ENCODE measurements at regions not wholly inside any gene's neighbourhood (a gene's known extent, or its start where the extent isn't known, plus 50 kb on each side); places are given as distances from the start of the nearest gene placed in this dataset.

DNA sequence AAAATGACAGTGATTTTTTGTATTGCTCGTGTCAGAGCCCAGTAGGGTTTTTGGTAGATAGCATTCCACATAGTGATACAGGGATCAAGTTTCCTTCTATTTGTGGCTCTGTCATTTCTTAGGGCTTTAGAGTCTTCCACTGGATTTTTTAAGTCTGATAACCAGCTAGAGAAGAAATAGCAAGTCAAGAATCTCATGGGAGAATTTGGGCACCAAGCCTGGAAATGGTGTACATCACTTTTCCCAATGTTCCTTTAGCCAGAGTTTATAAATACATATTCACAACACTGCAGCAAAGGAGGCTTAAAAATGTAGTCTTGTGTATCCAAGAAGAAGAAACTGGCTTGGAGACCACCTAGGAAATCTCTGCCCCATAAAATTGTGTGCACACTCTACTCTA lies 647.1 kb upstream of the KLF4 start:
- H3K27ac Mint-ChIP-seq, result no peak overlapping the region
- H3K36me3 Mint-ChIP-seq (ENCODE audit: low read depth), result no peaks in the 10 kb centered on the region

DNA sequence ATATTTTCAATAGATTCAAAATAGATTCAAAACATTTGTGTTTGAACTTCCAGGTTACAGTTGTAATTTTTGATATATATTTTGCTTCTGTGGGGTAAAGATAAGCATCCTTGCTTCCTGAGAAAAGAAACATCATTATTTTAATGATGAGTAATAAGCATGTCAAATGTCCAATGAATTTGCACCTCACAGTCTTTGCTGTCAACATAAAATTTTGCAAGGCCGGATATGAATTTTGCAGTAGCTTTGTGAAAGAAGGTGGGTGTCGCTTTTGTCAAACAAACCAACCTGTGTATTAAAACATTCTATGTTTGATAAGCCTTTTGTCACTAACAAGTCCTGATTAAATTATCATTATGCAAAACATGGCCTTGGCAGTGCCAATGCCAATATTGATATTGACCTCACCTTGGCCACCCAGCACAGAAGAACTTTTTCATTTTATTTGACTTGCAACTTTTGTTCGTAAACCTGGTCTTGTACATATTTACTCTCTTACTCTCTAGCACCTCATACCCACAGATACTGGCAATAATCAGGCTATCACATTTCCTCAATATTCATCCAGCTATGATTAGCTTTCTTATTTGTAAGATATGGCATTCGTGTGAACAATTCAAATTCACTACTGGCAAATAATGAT lies 645.0 kb upstream of the KLF4 start:
- Mint-ChIP-seq H3K4me1 (no peaks in the 10 kb centered on the region), H3K4me3 (no peak overlapping the region), H3K36me3 (ENCODE audit: low read depth) (no peaks in the 10 kb centered on the region), H3K27ac (no peak overlapping the region), H3K27me3 (no peaks in the 10 kb centered on the region), H3K9me3 (peaks cover 5% of the 10 kb centered on the region)
- DNase-seq, result no peak
- no peak for ATAC-seq

More for the DNA sequence above, 647.1 kb upstream of the KLF4 start:
- Mint-ChIP-seq H3K9me3 (peaks cover 8% of the 10 kb centered on the region), H3K27me3 (no peaks in the 10 kb centered on the region), H3K4me1 (no peaks in the 10 kb centered on the region), H3K4me3 (no peak overlapping the region)
- ATAC-seq (no peak), DNase-seq (no peak)

DNA sequence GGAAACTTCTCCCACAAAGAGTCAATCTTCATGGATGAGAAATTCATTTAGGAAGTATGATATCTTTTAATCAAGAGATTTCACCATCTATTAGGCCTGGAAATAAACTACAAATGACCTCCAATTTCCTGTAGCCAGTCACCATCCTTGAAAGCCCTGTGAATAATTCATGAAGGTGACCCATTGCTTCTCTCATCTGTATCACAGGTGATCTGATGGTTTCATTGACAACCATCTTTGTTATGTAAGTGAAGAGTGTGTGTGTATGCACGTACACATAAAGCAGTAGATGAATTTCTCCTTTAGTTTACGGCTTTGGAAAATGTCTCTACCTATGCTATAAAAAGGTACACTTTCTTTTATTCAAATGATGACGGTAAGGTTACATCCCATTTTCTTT lies 644.1 kb upstream of the KLF4 start:
- H3K27me3 Mint-ChIP-seq, result no peaks in the 10 kb centered on the region
- no peak for ATAC-seq

DNA sequence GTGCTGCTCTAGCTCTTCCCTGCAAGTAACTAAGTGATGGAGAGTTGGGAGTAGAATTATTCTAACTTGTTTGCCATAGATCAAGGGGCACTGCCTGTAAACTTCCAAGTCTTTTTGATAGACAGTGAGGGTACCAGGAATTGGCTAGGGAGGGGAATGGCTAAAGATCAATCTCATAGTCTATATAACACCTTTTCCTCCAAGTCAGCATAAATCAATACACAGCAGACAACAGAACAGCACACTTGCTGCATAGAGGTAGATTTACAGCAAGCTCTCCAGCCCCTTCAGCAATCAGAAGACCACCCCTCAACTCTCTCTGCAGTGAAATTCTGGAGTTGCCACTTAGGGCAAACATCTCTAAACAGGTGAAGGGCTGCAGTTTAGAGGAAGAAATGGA lies 643.5 kb upstream of the KLF4 start:
- peaks cover 5% of the 10 kb centered on the region for H3K9me3 Mint-ChIP-seq
- ATAC-seq, result no peak
- H3K27ac Mint-ChIP-seq, result no peak overlapping the region
- H3K27me3 Mint-ChIP-seq, result no peaks in the 10 kb centered on the region
- no peak overlapping the region for H3K4me3 Mint-ChIP-seq
- no peak for DNase-seq
- H3K36me3 Mint-ChIP-seq (ENCODE audit: low read depth), result no peaks in the 10 kb centered on the region
- H3K4me1 Mint-ChIP-seq, result no peaks in the 10 kb centered on the region

More for the DNA sequence above, 644.1 kb upstream of the KLF4 start:
- H3K4me3 Mint-ChIP-seq, result no peak overlapping the region
- no peaks in the 10 kb centered on the region for H3K36me3 Mint-ChIP-seq (ENCODE audit: low read depth)
- peaks cover 5% of the 10 kb centered on the region for H3K9me3 Mint-ChIP-seq
- no peak overlapping the region for H3K27ac Mint-ChIP-seq
- no peaks in the 10 kb centered on the region for H3K4me1 Mint-ChIP-seq
- DNase-seq, result no peak

DNA sequence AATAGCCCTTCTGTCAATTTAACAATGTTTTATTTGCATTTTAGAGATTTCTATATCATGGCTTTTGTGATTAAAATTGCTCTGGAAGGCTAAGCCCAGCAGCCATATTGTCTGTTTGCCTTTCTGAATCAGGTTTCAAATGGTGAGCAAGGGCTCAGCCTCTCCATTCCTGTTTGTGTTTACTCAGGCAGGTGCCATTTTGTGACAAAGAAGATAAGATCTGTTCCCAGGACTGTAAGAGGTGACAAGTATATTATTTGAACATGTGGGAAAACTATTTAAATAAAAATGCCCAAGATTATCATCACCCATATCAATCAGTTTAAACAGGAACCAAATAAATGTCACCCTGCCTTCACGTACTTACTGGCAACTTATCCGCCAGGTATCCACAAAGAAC lies 641.3 kb upstream of the KLF4 start:
- peaks cover 5% of the 10 kb centered on the region for H3K9me3 Mint-ChIP-seq
- no peaks in the 10 kb centered on the region for H3K27me3 Mint-ChIP-seq
- no peaks in the 10 kb centered on the region for H3K36me3 Mint-ChIP-seq (ENCODE audit: low read depth)
- DNase-seq (no peak), ATAC-seq (no peak)
- no peak overlapping the region for H3K4me3 Mint-ChIP-seq
- no peaks in the 10 kb centered on the region for H3K4me1 Mint-ChIP-seq
- H3K27ac Mint-ChIP-seq, result no peak overlapping the region

DNA sequence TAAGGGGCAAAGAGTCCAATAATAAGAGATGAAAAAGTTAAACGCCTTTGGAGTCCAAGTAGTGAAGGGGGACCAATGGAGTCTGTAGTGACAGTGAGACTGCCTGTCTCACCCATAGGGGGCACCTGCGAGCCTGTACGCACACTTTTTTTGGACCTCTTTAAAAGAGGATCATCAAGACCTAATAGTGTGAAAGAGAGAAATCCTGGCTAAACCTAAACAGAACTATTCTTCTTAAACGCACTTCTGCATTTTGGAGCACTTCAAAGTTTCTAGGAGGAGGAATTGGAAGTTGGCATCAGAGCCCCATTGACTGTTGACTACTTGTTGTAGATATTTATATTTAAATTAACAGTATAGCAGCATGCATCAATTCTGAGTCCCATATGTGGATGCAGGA lies 636.1 kb upstream of the KLF4 start:
- ATAC-seq, result no peak
- no peaks in the 10 kb centered on the region for H3K4me1 Mint-ChIP-seq
- peaks cover 11% of the 10 kb centered on the region for H3K9me3 Mint-ChIP-seq
- H3K36me3 Mint-ChIP-seq (ENCODE audit: low read depth), result no peaks in the 10 kb centered on the region
- no peak overlapping the region for H3K4me3 Mint-ChIP-seq
- H3K27me3 Mint-ChIP-seq, result no peaks in the 10 kb centered on the region
- H3K27ac Mint-ChIP-seq, result no peak overlapping the region
- peak; percentile 5 for DNase-seq

DNA sequence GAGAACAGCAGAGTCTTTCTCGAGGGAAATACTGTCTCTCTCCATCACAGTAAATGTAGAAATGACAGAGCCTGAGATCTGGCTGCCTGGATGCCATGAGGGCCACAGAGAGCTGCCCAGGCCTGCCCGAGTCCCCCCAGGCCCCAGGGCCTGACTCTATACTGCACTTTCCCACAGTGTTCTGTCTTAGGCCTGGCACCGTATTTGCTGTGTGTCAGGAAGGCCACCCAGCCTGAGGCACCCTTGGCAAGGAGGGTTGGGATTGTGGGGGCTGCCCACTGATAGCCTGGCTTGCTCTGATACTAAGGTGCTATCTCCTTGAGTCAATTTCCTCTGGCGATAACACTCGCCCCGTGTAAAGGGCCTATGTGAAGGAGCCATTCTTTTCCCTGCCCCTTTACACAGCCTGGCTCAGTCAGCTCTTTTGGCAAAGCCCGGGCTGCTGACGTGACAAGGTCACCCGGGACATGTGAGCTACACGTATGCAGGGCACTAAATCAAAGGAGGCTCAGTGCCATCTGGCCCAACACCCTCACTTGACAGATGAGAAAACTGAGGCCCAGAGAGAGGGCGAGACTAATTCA lies 630.1 kb upstream of the KLF4 start:
- Mint-ChIP-seq H3K9me3 (peaks cover 10% of the 10 kb centered on the region), H3K27ac (no peak overlapping the region), H3K27me3 (no peaks in the 10 kb centered on the region), H3K36me3 (ENCODE audit: low read depth) (no peaks in the 10 kb centered on the region), H3K4me1 (no peaks in the 10 kb centered on the region), H3K4me3 (no peak overlapping the region)
- ATAC-seq, result no peak
- DNase-seq, result no peak

DNA sequence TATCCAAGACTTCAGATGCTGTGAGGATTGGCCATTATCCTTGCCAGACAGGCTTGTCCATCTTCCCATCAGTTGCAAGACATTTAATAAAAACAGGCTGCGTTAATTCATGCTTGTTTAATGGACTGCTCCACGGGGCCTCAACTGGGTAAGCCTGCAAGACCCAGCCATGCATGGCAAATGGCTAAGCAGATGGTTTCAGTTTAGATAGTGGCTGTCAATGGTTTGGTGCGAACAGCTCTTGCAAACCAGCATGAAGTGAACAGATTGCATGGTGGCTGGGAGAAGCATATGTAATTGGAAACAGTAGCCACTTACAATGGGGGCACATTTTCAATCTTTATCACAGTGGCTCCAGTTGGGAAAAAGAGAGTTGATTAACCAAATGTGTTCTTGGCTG lies 628.2 kb upstream of the KLF4 start:
- no peak for DNase-seq
- no peak overlapping the region for H3K4me3 Mint-ChIP-seq
- no peak for ATAC-seq

DNA sequence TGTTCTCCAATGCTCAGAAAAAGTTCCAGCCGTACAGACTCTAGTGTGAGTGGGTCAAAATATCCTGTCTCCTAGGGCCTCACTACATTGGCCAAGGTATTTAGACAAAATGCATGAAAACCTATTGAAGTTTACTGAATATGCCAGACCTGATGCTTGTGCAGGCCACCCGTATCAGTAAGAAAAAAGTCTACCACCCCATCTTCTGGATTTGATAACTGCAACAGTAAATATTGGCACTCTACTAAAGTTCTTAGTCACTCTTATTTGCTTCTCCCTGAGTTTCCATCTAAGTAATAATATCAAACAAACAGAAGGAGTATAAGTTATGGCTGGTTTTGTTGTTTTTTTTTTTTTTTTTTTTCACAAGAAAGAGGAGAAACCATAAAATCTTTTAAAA lies 627.7 kb upstream of the KLF4 start:
- H3K27me3 Mint-ChIP-seq, result no peaks in the 10 kb centered on the region
- no peak for ATAC-seq
- no peaks in the 10 kb centered on the region for H3K36me3 Mint-ChIP-seq (ENCODE audit: low read depth)
- H3K4me3 Mint-ChIP-seq, result no peak overlapping the region
- no peaks in the 10 kb centered on the region for H3K4me1 Mint-ChIP-seq
- peaks cover 3% of the 10 kb centered on the region for H3K9me3 Mint-ChIP-seq
- DNase-seq, result no peak
- no peak overlapping the region for H3K27ac Mint-ChIP-seq

More for the DNA sequence above, 628.2 kb upstream of the KLF4 start:
- Mint-ChIP-seq H3K4me1 (no peaks in the 10 kb centered on the region), H3K9me3 (peaks cover 3% of the 10 kb centered on the region), H3K27me3 (no peaks in the 10 kb centered on the region), H3K36me3 (ENCODE audit: low read depth) (no peaks in the 10 kb centered on the region), H3K27ac (no peak overlapping the region)

DNA sequence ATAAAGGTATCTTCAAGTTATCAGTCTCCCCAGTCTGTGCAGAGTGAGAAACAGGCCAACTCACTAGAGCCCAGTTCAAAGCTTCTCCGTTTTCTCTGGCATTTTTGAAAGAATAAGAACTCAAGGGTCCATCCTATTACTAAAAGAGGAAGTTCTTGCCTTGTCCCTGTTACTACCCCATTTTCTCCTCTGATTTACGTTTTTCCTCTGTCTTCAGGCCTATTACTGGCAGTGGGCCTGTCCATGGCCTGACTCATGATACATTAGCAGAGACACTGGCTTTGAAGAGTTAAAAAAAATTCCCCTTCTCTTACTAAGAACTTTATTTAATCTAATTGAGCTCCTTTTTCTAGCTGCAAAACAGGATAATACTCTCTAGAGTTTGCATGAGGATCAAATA lies 624.0 kb upstream of the KLF4 start:
- DNase-seq, result no peak
- Mint-ChIP-seq H3K4me3 (no peak overlapping the region), H3K27ac (no peak overlapping the region), H3K27me3 (no peaks in the 10 kb centered on the region), H3K36me3 (ENCODE audit: low read depth) (no peaks in the 10 kb centered on the region), H3K9me3 (peaks cover 7% of the 10 kb centered on the region), H3K4me1 (no peaks in the 10 kb centered on the region)
- no peak for ATAC-seq

DNA sequence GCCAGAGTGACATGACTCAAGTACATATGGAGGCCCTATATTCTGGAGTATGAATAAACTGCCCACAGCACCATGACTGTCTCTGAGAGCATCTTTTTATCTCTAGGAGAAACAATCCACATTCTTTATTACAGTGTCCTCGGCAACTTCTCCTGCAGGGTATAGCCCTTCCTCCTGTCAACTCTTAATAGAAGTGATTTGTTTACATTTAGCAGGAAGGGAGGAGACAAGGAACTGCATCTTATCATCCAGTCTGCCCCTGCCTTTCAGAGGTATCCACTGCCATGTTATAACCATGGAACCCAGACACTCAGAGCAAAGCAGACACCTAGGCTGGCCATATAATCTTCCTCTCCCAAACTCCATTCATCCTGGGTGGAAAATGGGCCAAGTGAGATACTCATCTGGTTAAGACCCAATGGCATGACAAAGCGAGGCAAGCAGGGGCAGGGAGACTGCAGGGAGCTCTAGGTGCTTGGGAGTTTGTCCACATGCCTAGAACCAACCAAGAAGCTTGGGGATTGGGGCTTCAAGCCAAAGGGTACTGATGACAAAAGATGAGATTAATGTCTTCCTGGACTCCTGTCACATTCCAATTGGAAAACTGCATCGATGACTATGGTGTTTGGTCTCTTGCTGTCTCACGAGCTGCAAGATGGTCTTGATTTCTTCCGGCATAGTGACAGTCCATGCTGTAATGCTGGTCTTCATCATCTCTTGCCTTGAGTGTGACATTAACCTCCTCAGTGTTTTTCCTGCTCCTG lies 620.5 kb upstream of the KLF4 start:
- ATAC-seq, result no peak
- no peak overlapping the region for H3K27ac Mint-ChIP-seq
- no peaks in the 10 kb centered on the region for H3K36me3 Mint-ChIP-seq (ENCODE audit: low read depth)
- H3K4me1 Mint-ChIP-seq, result no peaks in the 10 kb centered on the region
- no peaks in the 10 kb centered on the region for H3K27me3 Mint-ChIP-seq
- H3K9me3 Mint-ChIP-seq, result peaks cover 4% of the 10 kb centered on the region
- no peak overlapping the region for H3K4me3 Mint-ChIP-seq
- DNase-seq, result no peak

DNA sequence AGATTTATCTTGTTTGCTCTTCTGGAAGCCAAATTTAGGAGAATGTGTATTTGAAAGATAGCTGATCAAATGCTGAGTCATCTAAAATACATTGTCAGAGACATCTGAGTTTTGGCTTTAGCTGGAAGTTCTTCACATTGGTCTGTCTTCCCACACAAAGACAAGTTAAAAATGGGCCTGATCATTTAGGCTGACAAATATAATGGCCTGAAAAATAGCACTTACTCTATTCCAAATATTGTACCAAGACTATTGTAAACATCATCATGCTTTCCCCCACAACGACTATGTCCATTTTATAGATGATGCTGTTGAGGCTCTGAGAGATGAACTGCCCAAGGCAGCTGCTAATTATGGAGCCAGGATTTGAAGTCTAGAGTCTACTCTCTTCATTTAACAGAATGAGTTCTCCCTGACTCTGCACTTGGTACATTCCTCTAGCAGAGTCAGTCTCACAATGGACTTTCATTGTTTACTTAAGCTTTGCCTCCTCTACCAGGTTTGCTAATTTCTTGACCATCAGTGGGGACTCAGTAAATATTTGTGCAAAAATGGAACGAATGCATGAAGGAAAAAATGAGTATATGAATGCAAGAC lies 619.4 kb upstream of the KLF4 start:
- no peaks in the 10 kb centered on the region for H3K27me3 Mint-ChIP-seq
- H3K36me3 Mint-ChIP-seq (ENCODE audit: low read depth), result no peaks in the 10 kb centered on the region
- ATAC-seq (no peak), DNase-seq (no peak)
- H3K4me1 Mint-ChIP-seq, result no peaks in the 10 kb centered on the region
- no peak overlapping the region for H3K27ac Mint-ChIP-seq
- peaks cover 4% of the 10 kb centered on the region for H3K9me3 Mint-ChIP-seq
- no peak overlapping the region for H3K4me3 Mint-ChIP-seq

DNA sequence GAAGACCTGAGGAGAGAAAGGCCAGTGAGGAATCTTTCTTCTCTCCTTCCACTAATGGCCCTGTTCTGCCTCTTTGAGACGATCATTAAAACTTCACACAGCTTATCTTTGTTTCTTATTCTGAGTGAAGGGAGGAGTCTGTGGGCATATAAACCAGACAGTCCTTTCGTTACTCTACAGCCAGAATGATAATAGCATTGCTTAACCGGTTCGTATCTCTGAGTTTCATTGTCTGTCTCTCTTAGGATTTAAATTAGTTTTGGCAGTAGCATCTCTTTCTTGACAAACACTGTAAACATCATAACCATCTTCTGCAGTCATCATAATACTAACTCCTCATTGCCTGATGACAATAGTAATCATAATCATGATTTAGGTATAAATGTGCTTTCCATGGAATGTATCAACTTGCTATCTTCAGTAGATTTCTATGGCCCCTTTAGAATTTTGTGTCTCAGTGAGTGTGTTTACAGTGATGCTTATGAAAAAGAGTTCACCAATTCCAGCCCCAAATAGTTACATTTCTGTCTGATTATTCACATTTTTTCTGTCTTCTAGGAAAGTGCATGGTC lies 618.8 kb upstream of the KLF4 start:
- H3K9me3 Mint-ChIP-seq, result peaks cover 4% of the 10 kb centered on the region
- H3K27me3 Mint-ChIP-seq, result no peaks in the 10 kb centered on the region
- DNase-seq, result no peak
- H3K27ac Mint-ChIP-seq, result no peak overlapping the region
- no peaks in the 10 kb centered on the region for H3K4me1 Mint-ChIP-seq
- ATAC-seq, result no peak
- no peak overlapping the region for H3K4me3 Mint-ChIP-seq
- H3K36me3 Mint-ChIP-seq (ENCODE audit: low read depth), result no peaks in the 10 kb centered on the region

DNA sequence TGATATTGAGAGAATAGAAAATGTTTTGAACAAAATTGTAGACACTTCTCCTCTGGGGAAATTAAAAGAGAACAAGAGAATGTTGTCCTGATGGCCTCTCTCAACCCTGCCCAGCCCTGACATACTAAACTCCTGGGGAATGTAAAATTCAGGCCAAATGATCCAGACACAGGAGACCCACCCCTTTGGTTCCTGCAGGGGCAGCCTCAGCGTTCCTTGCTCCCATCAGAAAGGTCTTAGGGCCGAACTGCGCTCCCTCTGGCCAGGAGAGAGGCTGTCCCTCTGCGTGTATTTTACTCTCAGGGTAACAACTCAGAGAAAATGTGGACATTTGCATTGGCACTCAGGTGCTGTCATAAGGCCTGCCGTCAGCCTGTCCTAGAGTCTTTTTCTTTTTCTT lies 616.3 kb upstream of the KLF4 start:
- H3K4me3 Mint-ChIP-seq, result no peak overlapping the region
- H3K4me1 Mint-ChIP-seq, result no peaks in the 10 kb centered on the region
- no peaks in the 10 kb centered on the region for H3K27me3 Mint-ChIP-seq
- H3K27ac Mint-ChIP-seq, result no peak overlapping the region
- peaks cover 7% of the 10 kb centered on the region for H3K9me3 Mint-ChIP-seq
- ATAC-seq (no peak), DNase-seq (no peak)
- no peaks in the 10 kb centered on the region for H3K36me3 Mint-ChIP-seq (ENCODE audit: low read depth)

DNA sequence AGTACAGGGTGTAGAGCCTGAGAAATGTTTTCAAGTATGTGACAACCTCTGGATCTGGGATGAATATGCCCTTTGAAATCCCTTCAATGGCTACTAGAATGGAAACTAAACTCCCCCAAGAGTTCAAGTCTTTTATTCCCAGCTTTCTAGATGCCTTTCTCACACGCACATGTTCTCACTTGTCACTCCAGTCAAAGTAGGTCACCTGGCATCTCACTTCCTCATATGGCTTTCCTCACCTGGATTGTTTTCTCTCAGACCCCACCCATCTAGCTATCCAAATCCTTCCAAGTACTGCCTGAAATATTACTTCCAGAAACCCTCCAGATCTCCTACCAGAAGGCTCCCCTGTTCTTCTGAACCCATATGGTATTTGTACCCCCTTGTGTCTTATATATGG lies 615.4 kb upstream of the KLF4 start:
- H3K4me3 Mint-ChIP-seq, result no peak overlapping the region

More for the DNA sequence above, 615.4 kb upstream of the KLF4 start:
- H3K27me3 Mint-ChIP-seq, result no peaks in the 10 kb centered on the region
- H3K4me1 Mint-ChIP-seq, result no peaks in the 10 kb centered on the region
- H3K27ac Mint-ChIP-seq, result no peak overlapping the region
- ATAC-seq, result no peak
- peaks cover 3% of the 10 kb centered on the region for H3K9me3 Mint-ChIP-seq
- H3K36me3 Mint-ChIP-seq (ENCODE audit: low read depth), result no peaks in the 10 kb centered on the region
- DNase-seq, result no peak
